OCI-LY7 (cell line): ENCODE measurements at regions not wholly inside any gene's neighbourhood (a gene's known extent, or its start where the extent isn't known, plus 50 kb on each side); places are given as distances from the start of the nearest gene placed in this dataset.

Experiments used
- EZH2phosphoT487 ChIP-seq: fragments of 200-600 bp; sonication (generic); IDR thresholded peaks from 2 replicates; pipeline ENCODE4 v1.6.1; 2018; ENCODE audit warnings: low read depth, borderline replicate concordance, mild to moderate bottlenecking, mixed run types, antibody characterized with exemption, low read length, moderate library complexity, mixed read lengths
- TF ChIP-seq, protein P1 (sequence below): fragments of 200-600 bp; sonication (generic); conservative IDR thresholded peaks from 2 replicates; pipeline ENCODE4 v1.5.1; 2014; ENCODE audit warnings: mild to moderate bottlenecking, antibody characterized with exemption, low read length, moderate library complexity, mixed read lengths

DNA sequence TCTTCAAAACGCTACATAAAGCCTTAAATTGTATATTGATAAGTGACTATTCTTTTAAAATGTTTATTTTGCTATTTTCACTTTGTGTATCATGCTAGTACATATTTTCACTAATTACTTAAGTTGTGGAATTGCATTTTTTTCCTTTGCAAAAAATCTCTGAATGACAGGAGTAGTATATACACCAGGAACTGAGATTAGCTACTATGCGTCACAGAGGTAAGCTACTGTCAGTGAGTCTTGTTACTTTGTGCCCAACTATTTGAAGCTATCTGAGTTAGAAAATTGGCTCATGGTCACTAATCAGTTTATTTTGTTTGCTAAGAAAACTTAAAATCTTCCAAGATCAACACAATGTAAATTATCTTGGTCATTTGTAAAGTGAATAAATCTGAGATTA is 887.4 kb downstream of the TMTC2 start:
- TF ChIP-seq, protein P1, sequence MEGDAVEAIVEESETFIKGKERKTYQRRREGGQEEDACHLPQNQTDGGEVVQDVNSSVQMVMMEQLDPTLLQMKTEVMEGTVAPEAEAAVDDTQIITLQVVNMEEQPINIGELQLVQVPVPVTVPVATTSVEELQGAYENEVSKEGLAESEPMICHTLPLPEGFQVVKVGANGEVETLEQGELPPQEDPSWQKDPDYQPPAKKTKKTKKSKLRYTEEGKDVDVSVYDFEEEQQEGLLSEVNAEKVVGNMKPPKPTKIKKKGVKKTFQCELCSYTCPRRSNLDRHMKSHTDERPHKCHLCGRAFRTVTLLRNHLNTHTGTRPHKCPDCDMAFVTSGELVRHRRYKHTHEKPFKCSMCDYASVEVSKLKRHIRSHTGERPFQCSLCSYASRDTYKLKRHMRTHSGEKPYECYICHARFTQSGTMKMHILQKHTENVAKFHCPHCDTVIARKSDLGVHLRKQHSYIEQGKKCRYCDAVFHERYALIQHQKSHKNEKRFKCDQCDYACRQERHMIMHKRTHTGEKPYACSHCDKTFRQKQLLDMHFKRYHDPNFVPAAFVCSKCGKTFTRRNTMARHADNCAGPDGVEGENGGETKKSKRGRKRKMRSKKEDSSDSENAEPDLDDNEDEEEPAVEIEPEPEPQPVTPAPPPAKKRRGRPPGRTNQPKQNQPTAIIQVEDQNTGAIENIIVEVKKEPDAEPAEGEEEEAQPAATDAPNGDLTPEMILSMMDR: no peak
- no peak for TF ChIP-seq EZH2phosphoT487
